H9 (cell line): ENCODE measurements at regions not wholly inside any gene's neighbourhood (a gene's known extent, or its start where the extent isn't known, plus 50 kb on each side); places are given as distances from the start of the nearest gene placed in this dataset.

Experiments used
- DNase-seq: peaks from one replicate; pipeline ENCODE4 v3.0.0-alpha.2; 2017
- H2AFZ ChIP-seq: one replicate; pipeline ENCODE4 v1.6.1; 2013; ENCODE audit warnings: mild to moderate bottlenecking, low read length, control low read depth, moderate library complexity
- H2AK5ac ChIP-seq: 2 replicates; pipeline ENCODE4 v1.6.1; 2013; ENCODE audit warnings: low read length, control low read depth, mixed read lengths; ENCODE audit not compliant: insufficient read length
- H2BK120ac ChIP-seq: one replicate; pipeline ENCODE4 v1.6.1; 2013; ENCODE audit warnings: low read depth, mild to moderate bottlenecking, low read length, control low read depth, inconsistent platforms; ENCODE audit not compliant: poor library complexity, severe bottlenecking
- H2BK12ac ChIP-seq: 2 replicates; pipeline ENCODE4 v1.6.1; 2013; ENCODE audit warnings: low read length, control low read depth, mixed read lengths, low read depth; ENCODE audit not compliant: insufficient read length
- H2BK15ac ChIP-seq: 2 replicates; pipeline ENCODE4 v1.6.1; 2013; ENCODE audit warnings: low read depth, low read length, control low read depth
- H2BK20ac ChIP-seq: one replicate; pipeline ENCODE4 v1.6.1; 2013; ENCODE audit warnings: low read depth, mild to moderate bottlenecking, low read length, control low read depth, inconsistent platforms; ENCODE audit not compliant: poor library complexity, severe bottlenecking
- H2BK5ac ChIP-seq: 2 replicates; pipeline ENCODE4 v1.6.1; 2013; ENCODE audit warnings: low read length, control low read depth, mixed read lengths; ENCODE audit not compliant: insufficient read length
- H3K14ac ChIP-seq: 2 replicates; pipeline ENCODE4 v1.6.1; 2013; ENCODE audit warnings: low read length, control low read depth; ENCODE audit not compliant: insufficient read depth
- H3K18ac ChIP-seq: 2 replicates; pipeline ENCODE4 v1.6.1; 2013; ENCODE audit warnings: low read depth, mild to moderate bottlenecking, mixed read lengths, low read length, control low read depth; ENCODE audit not compliant: insufficient read length
- H3K23ac ChIP-seq: 2 replicates; pipeline ENCODE4 v1.6.1; 2013; ENCODE audit warnings: low read length, control low read depth, mixed read lengths, low read depth; ENCODE audit not compliant: insufficient read length
- H3K23me2 ChIP-seq: 2 replicates; pipeline ENCODE4 v1.6.1; 2013; ENCODE audit warnings: low read depth, mild to moderate bottlenecking, mixed read lengths, low read length, control low read depth; ENCODE audit not compliant: insufficient read length, poor library complexity, severe bottlenecking
- H3K27ac ChIP-seq: 2 replicates; pipeline ENCODE4 v1.5.1; 2013; ENCODE audit warnings: low read length, control low read depth, mixed read lengths, low read depth; ENCODE audit not compliant: insufficient read length
- H3K27me3 ChIP-seq: 2 replicates; pipeline ENCODE4 v1.6.1; 2013; ENCODE audit warnings: low read length, control low read depth, inconsistent platforms; ENCODE audit not compliant: insufficient read depth
- H3K4ac ChIP-seq: 2 replicates; pipeline ENCODE4 v1.6.1; 2013; ENCODE audit warnings: low read depth, mild to moderate bottlenecking, control low read depth, inconsistent platforms, low read length, moderate library complexity
- H3K4me1 ChIP-seq: 2 replicates; pipeline ENCODE4 v1.6.1; 2013; ENCODE audit warnings: low read length, control low read depth, inconsistent platforms; ENCODE audit not compliant: insufficient read depth
- H3K4me2 ChIP-seq: 2 replicates; pipeline ENCODE4 v1.6.1; 2013; ENCODE audit warnings: low read length, control low read depth, mixed read lengths; ENCODE audit not compliant: insufficient read length, insufficient read depth
- H3K56ac ChIP-seq: 2 replicates; pipeline ENCODE4 v1.6.1; 2013; ENCODE audit warnings: low read depth, mild to moderate bottlenecking, mixed read lengths, low read length, control low read depth; ENCODE audit not compliant: insufficient read length
- H3K79me1 ChIP-seq: 2 replicates; pipeline ENCODE4 v1.6.1; 2013; ENCODE audit warnings: low read depth, mild to moderate bottlenecking, moderate library complexity, low read length, control low read depth, inconsistent platforms; ENCODE audit not compliant: insufficient read depth, poor library complexity, severe bottlenecking
- H3K79me2 ChIP-seq: 2 replicates; pipeline ENCODE4 v1.6.1; 2013; ENCODE audit warnings: low read length, control low read depth, inconsistent platforms; ENCODE audit not compliant: insufficient read depth
- H3K9ac ChIP-seq: 2 replicates; pipeline ENCODE4 v1.6.1; 2013; ENCODE audit warnings: low read length, control low read depth, mixed read lengths; ENCODE audit not compliant: insufficient read length; ENCODE audit errors: extremely low read depth
- H3K9me3 ChIP-seq: one replicate; pipeline ENCODE4 v1.6.1; 2013; ENCODE audit warnings: low read depth, low read length, inconsistent platforms; ENCODE audit not compliant: control insufficient read depth
- H3T11ph ChIP-seq: one replicate; pipeline ENCODE4 v1.6.1; 2013; ENCODE audit warnings: mild to moderate bottlenecking, low read length, control low read depth, inconsistent platforms
- H4K20me1 ChIP-seq: one replicate; pipeline ENCODE4 v1.6.1; 2013; ENCODE audit not compliant: control insufficient read depth, insufficient read length, insufficient read depth
- H4K5ac ChIP-seq: 2 replicates; pipeline ENCODE4 v1.6.1; 2013; ENCODE audit warnings: low read depth, mild to moderate bottlenecking, mixed read lengths, low read length, control low read depth; ENCODE audit not compliant: insufficient read length
- H4K8ac ChIP-seq: replicated peaks from 2 replicates; pipeline ENCODE4 v1.6.1; 2013; ENCODE audit warnings: low read length, control low read depth, mixed read lengths, low read depth; ENCODE audit not compliant: insufficient read length
- H4K91ac ChIP-seq: 2 replicates; pipeline ENCODE4 v1.6.1; 2013; ENCODE audit warnings: low read depth, mild to moderate bottlenecking, moderate library complexity, mixed read lengths, low read length, control low read depth; ENCODE audit not compliant: insufficient read length
- H3K27ac Mint-ChIP-seq, 3 experiments: 2 replicates in 2 of 3; 3 replicates in 1 of 3; pipeline ENCODE4 v1.8.0; 2020 to 2021; ENCODE audit warnings: mixed read lengths in 3 of 3, mild to moderate bottlenecking in 1 of 3, moderate library complexity in 1 of 3
- H3K27me3 Mint-ChIP-seq: 2 replicates; pipeline ENCODE4 v1.8.0; 2021; ENCODE audit warnings: low read depth, mild to moderate bottlenecking, moderate library complexity, mixed read lengths
- H3K36me3 Mint-ChIP-seq, 3 experiments: 2 replicates in 2 of 3; 3 replicates in 1 of 3; pipeline ENCODE4 v1.8.0; 2020 to 2021; ENCODE audit warnings: low read depth in 3 of 3, mixed read lengths in 3 of 3; ENCODE audit not compliant: insufficient read depth in 1 of 3
- H3K4me1 Mint-ChIP-seq, 2 experiments: 2 replicates each; pipeline ENCODE4 v1.8.0; 2020; ENCODE audit warnings: mixed read lengths in 2 of 2
- H3K4me3 Mint-ChIP-seq, 2 experiments: 2 replicates in 1 of 2; 3 replicates in 1 of 2; pipeline ENCODE4 v1.8.0; 2020 to 2021; ENCODE audit warnings: mild to moderate bottlenecking in 2 of 2, mixed read lengths in 2 of 2, moderate library complexity in 1 of 2
- H3K9me3 Mint-ChIP-seq, 2 experiments: 2 replicates in 1 of 2; 3 replicates in 1 of 2; pipeline ENCODE4 v1.8.0; 2020; ENCODE audit warnings: mild to moderate bottlenecking in 2 of 2, mixed read lengths in 2 of 2, moderate library complexity in 1 of 2
- CTCF ChIP-seq: fragments of 200-600 bp; sonication (generic); conservative IDR thresholded peaks from 3 replicates; pipeline ENCODE4 v1.8.0; 2021; ENCODE audit warnings: antibody characterized with exemption, mild to moderate bottlenecking
- WGBS: extraction: QIAGEN DNeasy Blood & Tissue Kit; methylation state at CpG from one replicate; pipeline ENCODE4 v1.1.7; 2013; ENCODE audit warnings: missing lambda C conversion rate, low lambda C conversion rate, mixed read lengths; ENCODE audit not compliant: insufficient read length; ENCODE audit errors: extremely low coverage; 5-methylcytosine and 5-hydroxymethylcytosine counted together

DNA sequence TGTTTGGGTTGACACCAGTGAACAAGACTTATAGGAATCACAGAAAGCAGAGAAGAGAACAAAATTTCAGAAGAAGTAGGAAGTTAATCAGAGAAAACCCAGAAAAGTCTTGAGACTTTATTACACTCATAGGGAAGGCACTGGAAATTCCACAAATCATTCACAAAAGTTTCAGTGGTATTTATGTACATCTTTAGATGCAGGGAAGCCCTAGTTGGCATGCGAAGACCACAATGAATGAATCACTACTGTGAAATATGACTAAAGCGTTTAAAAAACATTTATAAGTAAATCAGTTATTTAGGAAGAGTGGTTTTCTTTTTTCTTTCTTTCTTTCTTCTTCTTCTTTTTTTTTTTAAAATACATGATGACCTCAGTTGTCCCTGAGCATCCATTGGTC lies 105.1 kb downstream of the NUP35 start:
- Histone ChIP-seq H2AK5ac (no peak overlapping the region), H2BK120ac (no peak overlapping the region), H3K9me3 (no peaks in the 10 kb centered on the region), H3K9ac (no peak overlapping the region), H3K79me1 (no peaks in the 10 kb centered on the region), H3K4me2 (no peak overlapping the region), H3K4me1 (no peaks in the 10 kb centered on the region), H4K20me1 (no peaks in the 10 kb centered on the region), H3T11ph (no peak overlapping the region), H3K79me2 (no peaks in the 10 kb centered on the region), H3K4ac (no peak overlapping the region), H2BK12ac (no peak overlapping the region), H3K23me2 (no peaks in the 10 kb centered on the region), H3K27me3 (no peaks in the 10 kb centered on the region), H3K23ac (no peak overlapping the region), H3K18ac (no peak overlapping the region), H4K5ac (no peak overlapping the region), H3K27ac (no peak overlapping the region), H4K8ac (no peak overlapping the region), H2BK20ac (no peak overlapping the region), H2BK15ac (no peak overlapping the region), H2BK5ac (no peak overlapping the region), H3K56ac (no peak overlapping the region), H4K91ac (no peak overlapping the region), H2AFZ (no peak overlapping the region), H3K14ac (no peak overlapping the region)
- no peak overlapping the region for H3K4me3 Mint-ChIP-seq
- H3K4me1 Mint-ChIP-seq = no peaks in the 10 kb centered on the region
- TF ChIP-seq CTCF = no peak
- no peaks in the 10 kb centered on the region for H3K27me3 Mint-ChIP-seq
- no CpG with 5 or more reads among the region's 2 CpGs for WGBS
- H3K27ac Mint-ChIP-seq = no peak overlapping the region
- H3K36me3 Mint-ChIP-seq = peaks cover 0 to 4% (median 2%) of the 10 kb centered on the region in 3 experiments; a peak in 1 of 7 replicates
- peaks cover 0 to 4% of the 10 kb centered on the region in 2 experiments; a peak in 1 of 5 replicates for H3K9me3 Mint-ChIP-seq
- DNase-seq = no peak
